SU-DHL-6 (cell line): ENCODE measurements at regions not wholly inside any gene's neighbourhood (a gene's known extent, or its start where the extent isn't known, plus 50 kb on each side); places are given as distances from the start of the nearest gene placed in this dataset.

Source experiments
- H2AFZ ChIP-seq: fragments of 200-600 bp; sonication (generic); 2 replicates; pipeline ENCODE4 v1.6.1; 2014; ENCODE audit warnings: low read depth, mild to moderate bottlenecking, moderate library complexity, mixed read lengths, antibody characterized with exemption, low read length; ENCODE audit not compliant: severe bottlenecking
- H3F3A ChIP-seq: fragments of 200-600 bp; shearing (Covaris generic); 2 replicates; pipeline ENCODE4 v1.6.0; 2016; ENCODE audit warnings: antibody characterized with exemption, mild to moderate bottlenecking; ENCODE audit not compliant: insufficient read depth
- H3K27ac ChIP-seq: fragments of 200-600 bp; sonication (generic); 2 replicates; pipeline ENCODE4 v1.5.1; 2016; ENCODE audit warnings: low read depth, mild to moderate bottlenecking, low read length, moderate library complexity, mixed read lengths
- H3K27me3 ChIP-seq: fragments of 200-600 bp; sonication (generic), shearing (Covaris generic); 2 replicates; pipeline ENCODE4 v1.6.0; 2014; ENCODE audit warnings: mild to moderate bottlenecking, low read length
- H3K36me3 ChIP-seq: fragments of 200-600 bp; sonication (generic); 2 replicates; pipeline ENCODE4 v1.6.1; 2014; ENCODE audit warnings: mild to moderate bottlenecking, low read length, mixed read lengths
- H3K4me2 ChIP-seq: fragments of 300-600, 200-600 bp; shearing (Covaris generic), sonication (generic); 2 replicates; pipeline ENCODE4 v1.6.0; 2014; ENCODE audit warnings: low read length, low read depth, mild to moderate bottlenecking; ENCODE audit not compliant: poor library complexity, severe bottlenecking
- H3K4me3 ChIP-seq: fragments of 200-600 bp; sonication (generic); 2 replicates; pipeline ENCODE4 v1.5.1; 2014; ENCODE audit warnings: antibody characterized with exemption, low read length, mild to moderate bottlenecking, mixed read lengths; ENCODE audit not compliant: insufficient read depth, poor library complexity, severe bottlenecking
- H3K79me2 ChIP-seq: fragments of 200-600 bp; sonication (generic); 2 replicates; pipeline ENCODE4 v1.6.1; 2014; ENCODE audit warnings: mild to moderate bottlenecking, low read length, moderate library complexity; ENCODE audit not compliant: insufficient read depth
- H3K9ac ChIP-seq: fragments of 200-600 bp; sonication (generic); 2 replicates; pipeline ENCODE4 v1.7.0; 2014; ENCODE audit warnings: mild to moderate bottlenecking, low read length
- H3K9me2 ChIP-seq: fragments of 200-600 bp; sonication (generic); replicated peaks from 2 replicates; pipeline ENCODE4 v1.6.1; 2014; ENCODE audit warnings: low read length; ENCODE audit not compliant: insufficient read depth
- H3K9me3 ChIP-seq: fragments of 200-600 bp; sonication (generic); 2 replicates; pipeline ENCODE4 v1.6.1; 2014; ENCODE audit warnings: low read length, mixed read lengths; ENCODE audit not compliant: insufficient read depth
- H4K20me1 ChIP-seq: fragments of 200-600 bp; sonication (generic); 2 replicates; pipeline ENCODE4 v1.6.1; 2014; ENCODE audit warnings: low read depth, mild to moderate bottlenecking, antibody characterized with exemption, low read length, moderate library complexity, mixed read lengths
- EZH2phosphoT487 ChIP-seq: fragments of 200-600 bp; sonication (generic), shearing (Covaris generic); conservative IDR thresholded peaks from 2 replicates; pipeline ENCODE4 v1.6.1; 2018; ENCODE audit warnings: mild to moderate bottlenecking, antibody characterized with exemption, low read length, moderate library complexity, mixed read lengths
- TF ChIP-seq, protein P1 (sequence below): fragments of 200-600 bp; sonication (generic); IDR thresholded peaks from one replicate; pipeline ENCODE4 v1.5.1; 2017; ENCODE audit warnings: antibody characterized with exemption, mild to moderate bottlenecking, low read length, moderate library complexity; ENCODE audit not compliant: insufficient read depth, poor library complexity, severe bottlenecking

GRCh38 chr9:31135567-31135966 lies 1248.9 kb upstream of the ACO1 start:
- Histone ChIP-seq H4K20me1 (no peaks in the 10 kb centered on the region), H3K9me2 (no peaks in the 10 kb centered on the region), H3K79me2 (no peaks in the 10 kb centered on the region), H3K9me3 (no peaks in the 10 kb centered on the region), H2AFZ (no peak overlapping the region), H3K27me3 (no peaks in the 10 kb centered on the region), H3K4me2 (no peak overlapping the region), H3K4me3 (no peak overlapping the region), H3K27ac (no peak overlapping the region), H3K36me3 (no peaks in the 10 kb centered on the region), H3F3A (no peaks in the 10 kb centered on the region), H3K9ac (no peak overlapping the region)
- no peak for TF ChIP-seq EZH2phosphoT487
- TF ChIP-seq, protein P1, sequence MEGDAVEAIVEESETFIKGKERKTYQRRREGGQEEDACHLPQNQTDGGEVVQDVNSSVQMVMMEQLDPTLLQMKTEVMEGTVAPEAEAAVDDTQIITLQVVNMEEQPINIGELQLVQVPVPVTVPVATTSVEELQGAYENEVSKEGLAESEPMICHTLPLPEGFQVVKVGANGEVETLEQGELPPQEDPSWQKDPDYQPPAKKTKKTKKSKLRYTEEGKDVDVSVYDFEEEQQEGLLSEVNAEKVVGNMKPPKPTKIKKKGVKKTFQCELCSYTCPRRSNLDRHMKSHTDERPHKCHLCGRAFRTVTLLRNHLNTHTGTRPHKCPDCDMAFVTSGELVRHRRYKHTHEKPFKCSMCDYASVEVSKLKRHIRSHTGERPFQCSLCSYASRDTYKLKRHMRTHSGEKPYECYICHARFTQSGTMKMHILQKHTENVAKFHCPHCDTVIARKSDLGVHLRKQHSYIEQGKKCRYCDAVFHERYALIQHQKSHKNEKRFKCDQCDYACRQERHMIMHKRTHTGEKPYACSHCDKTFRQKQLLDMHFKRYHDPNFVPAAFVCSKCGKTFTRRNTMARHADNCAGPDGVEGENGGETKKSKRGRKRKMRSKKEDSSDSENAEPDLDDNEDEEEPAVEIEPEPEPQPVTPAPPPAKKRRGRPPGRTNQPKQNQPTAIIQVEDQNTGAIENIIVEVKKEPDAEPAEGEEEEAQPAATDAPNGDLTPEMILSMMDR, result no peak

DNA sequence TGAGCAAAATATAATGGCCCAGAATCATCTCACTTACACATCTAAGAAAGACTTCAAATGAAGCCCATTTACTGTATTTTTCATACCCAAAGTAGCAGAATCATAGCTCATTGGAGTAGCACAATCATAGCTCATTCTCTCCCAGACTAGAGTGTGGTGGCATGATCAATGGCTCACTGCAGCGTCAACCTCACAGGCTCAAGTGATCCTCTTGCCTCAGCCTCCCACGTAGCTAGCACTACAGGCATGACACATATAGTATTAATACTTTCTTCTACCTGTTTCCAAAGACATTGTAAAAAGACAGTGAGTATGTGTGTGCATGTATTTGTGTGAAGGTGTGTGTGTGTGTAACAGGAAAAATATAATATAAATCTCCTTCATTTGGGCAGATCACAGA lies 1247.9 kb upstream of the ACO1 start:
- H3K4me2 ChIP-seq, result no peak overlapping the region
- H3K36me3 ChIP-seq, result no peaks in the 10 kb centered on the region
- H4K20me1 ChIP-seq, result no peaks in the 10 kb centered on the region
- H3K4me3 ChIP-seq, result no peak overlapping the region
- H2AFZ ChIP-seq, result no peak overlapping the region
- H3K27ac ChIP-seq, result no peak overlapping the region
- TF ChIP-seq, protein P1, result no peak
- TF ChIP-seq EZH2phosphoT487, result no peak
- no peak overlapping the region for H3K9ac ChIP-seq
- H3K9me3 ChIP-seq, result no peaks in the 10 kb centered on the region
- H3K27me3 ChIP-seq, result no peaks in the 10 kb centered on the region
- H3F3A ChIP-seq, result no peaks in the 10 kb centered on the region
- H3K9me2 ChIP-seq, result no peaks in the 10 kb centered on the region
- H3K79me2 ChIP-seq, result no peaks in the 10 kb centered on the region

DNA sequence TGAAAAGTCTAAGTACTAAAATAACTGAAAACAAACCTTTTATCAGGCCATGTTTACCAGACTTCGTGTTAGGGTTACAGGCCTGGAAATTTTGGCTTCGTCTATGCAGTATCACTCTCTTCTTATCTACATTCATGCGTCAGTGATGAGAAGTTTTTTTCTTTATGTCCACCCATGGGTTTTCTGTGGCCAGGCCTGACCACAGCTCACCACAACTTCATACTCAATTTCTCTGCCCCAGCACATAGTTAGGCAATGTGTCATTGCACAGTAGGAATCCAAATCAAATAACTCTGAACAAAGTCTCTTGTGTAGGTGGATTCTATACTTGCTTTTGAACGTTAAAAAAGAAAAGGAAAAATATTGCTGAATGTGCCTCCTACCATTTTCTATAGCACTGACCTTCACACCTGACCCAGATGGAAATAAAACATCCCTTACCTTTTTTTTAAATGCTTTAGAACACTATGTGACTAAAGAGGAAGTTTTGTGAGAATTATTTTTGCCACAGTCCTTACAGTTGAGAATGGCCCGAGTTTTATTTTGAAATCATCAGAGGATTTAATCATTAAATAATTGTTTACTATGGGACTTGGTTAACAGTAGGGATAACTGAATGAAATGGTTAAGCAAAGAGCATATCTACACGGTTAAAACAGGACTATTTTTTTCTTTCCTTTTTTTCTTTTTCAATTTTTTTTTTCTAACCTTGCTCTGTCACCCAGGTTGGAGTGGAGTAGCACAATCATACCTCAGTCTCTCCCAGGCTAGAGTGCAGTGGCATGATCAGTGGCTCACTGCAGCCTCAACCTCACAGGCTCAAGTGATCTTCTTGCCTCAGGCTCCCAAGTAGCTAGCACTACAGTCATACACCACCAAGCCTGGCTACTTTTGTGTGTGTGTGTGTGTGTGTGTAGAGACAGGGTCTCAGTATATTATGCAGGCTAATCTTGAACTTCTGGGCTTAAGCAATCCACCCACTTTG lies 1247.0 kb upstream of the ACO1 start:
- Histone ChIP-seq H3K9me2 (no peaks in the 10 kb centered on the region), H3K27ac (no peak overlapping the region), H3K4me2 (no peak overlapping the region), H3K27me3 (no peaks in the 10 kb centered on the region), H3K36me3 (no peaks in the 10 kb centered on the region), H3K4me3 (no peak overlapping the region), H3K9me3 (no peaks in the 10 kb centered on the region), H3K79me2 (no peaks in the 10 kb centered on the region), H3F3A (no peaks in the 10 kb centered on the region), H4K20me1 (no peaks in the 10 kb centered on the region), H2AFZ (no peak overlapping the region), H3K9ac (no peak overlapping the region)
- TF ChIP-seq, protein P1, result no peak
- no peak for TF ChIP-seq EZH2phosphoT487
